K562 (cell line): ENCODE measurements at regions not wholly inside any gene's neighbourhood (a gene's known extent, or its start where the extent isn't known, plus 50 kb on each side); places are given as distances from the start of the nearest gene placed in this dataset.

Experiments
- ATAC-seq: fragments of 200-7000 bp; cut with Tn5 transposase; 3 replicates; pipeline ENCODE4 v1.9.1; 2020; ENCODE audit warnings: moderate library complexity
- BruUV-seq: library from RNA; stranded (reverse); fragments of 400-500 nt; replicated peaks from 2 replicates; lab custom pipeline; 2021; lab: Mats Ljungman, UMichigan
- CTCF ChIA-PET: fragments of 300-600 bp; formaldehyde crosslinking; extraction: SDS; loops from one replicate; lab custom pipeline; 2021; ENCODE audit warnings: low intra/inter-chr PET ratio; lab: Yijun Ruan, JAX
- POLR2A ChIA-PET: fragments of 300-600, 350-650 bp; sonication (Branson Sonifier 250); formaldehyde crosslinking; extraction: SDS; loops from one replicate; lab custom pipeline; 2021; ENCODE audit warnings: antibody characterized with exemption, inconsistent platforms; lab: Yijun Ruan, JAX
- DNase-seq, 4 experiments: peaks; one replicate each; pipeline versions ENCODE4 v3.0.0 to v3.0.0-alpha.2; 2011 to 2018; ENCODE audit warnings: low spot score in 3 of 4, mixed read lengths in 3 of 4; ENCODE audit errors: extremely low read depth in 1 of 4
- FAIRE-seq: peaks from 2 replicates; lab custom pipeline; 2011; peaks lifted over from hg19 to GRCh38; lab: Jason Lieb, UNC
- H2AFZ ChIP-seq: 2 replicates; pipeline ENCODE4 v1.6.0; 2011; ENCODE audit warnings: low read depth, low read length, control low read depth, inconsistent platforms
- H3K27ac ChIP-seq: fragments of 200-600 bp; 3 replicates; pipeline ENCODE4 v1.8.0; 2011; ENCODE audit warnings: low read depth, mild to moderate bottlenecking, control low read depth, inconsistent platforms, low read length, moderate library complexity, mixed read lengths; ENCODE audit errors: extremely low read depth
- H3K27me3 ChIP-seq, 2 experiments: fragments of 300-600 bp in 1 of 2; 2 replicates in 1 of 2; 3 replicates in 1 of 2; pipeline versions ENCODE4 v1.6.0 to v1.8.0; 2011; ENCODE audit warnings: inconsistent platforms in 2 of 2, low read length in 2 of 2, mild to moderate bottlenecking in 1 of 2, mixed read lengths in 1 of 2, moderate library complexity in 1 of 2; ENCODE audit not compliant: control insufficient read depth in 2 of 2, insufficient read depth in 2 of 2
- H3K36me3 ChIP-seq: fragments of 300-600 bp; 3 replicates; pipeline ENCODE4 v1.8.0; 2011; ENCODE audit warnings: mild to moderate bottlenecking, low read length, inconsistent platforms; ENCODE audit not compliant: control insufficient read depth, insufficient read depth
- H3K4me1 ChIP-seq, 2 experiments: fragments of 200-600 bp in 1 of 2; replicated peaks in 1 of 2; 2 replicates in 1 of 2; 3 replicates in 1 of 2; pipeline versions ENCODE4 v1.5.1 to v1.8.0; 2011; ENCODE audit warnings: inconsistent platforms in 2 of 2, low read length in 2 of 2, mild to moderate bottlenecking in 1 of 2, mixed read lengths in 1 of 2, moderate library complexity in 1 of 2; ENCODE audit not compliant: control insufficient read depth in 2 of 2, insufficient read depth in 2 of 2
- H3K4me2 ChIP-seq: 2 replicates; pipeline ENCODE4 v1.6.1; 2011; ENCODE audit warnings: low read length, control low read depth, inconsistent platforms, mixed read lengths; ENCODE audit not compliant: insufficient read depth
- H3K4me3 ChIP-seq: fragments of 200-600 bp; sonication (generic), shearing (Covaris generic); 2 replicates; pipeline ENCODE4 v1.5.1; 2016; ENCODE audit warnings: control low read depth, inconsistent platforms
- H3K79me2 ChIP-seq: fragments of 200-600 bp; 3 replicates; pipeline ENCODE4 v1.8.0; 2011; ENCODE audit warnings: low read length, inconsistent platforms; ENCODE audit not compliant: control insufficient read depth, insufficient read depth
- H3K9ac ChIP-seq, 2 experiments: 2 replicates each; pipeline versions ENCODE4 v1.6.0 to v1.6.1; 2011; ENCODE audit warnings: low read depth in 2 of 2, low read length in 2 of 2, control low read depth in 1 of 2, inconsistent platforms in 1 of 2, mild to moderate bottlenecking in 1 of 2, mixed read lengths in 1 of 2; ENCODE audit not compliant: insufficient read depth in 1 of 2
- H3K9me1 ChIP-seq: one replicate; pipeline ENCODE4 v1.6.0; 2011; ENCODE audit warnings: inconsistent platforms, mild to moderate bottlenecking, low read length, moderate library complexity; ENCODE audit not compliant: control insufficient read depth, insufficient read depth
- H3K9me3 ChIP-seq: replicated peaks from 2 replicates; pipeline ENCODE4 v1.5.1; 2011; ENCODE audit warnings: low read depth, low read length, inconsistent platforms; ENCODE audit not compliant: control insufficient read depth, insufficient read depth
- H4K20me1 ChIP-seq: replicated peaks from 2 replicates; pipeline ENCODE4 v1.6.1; 2011; ENCODE audit warnings: low read length, inconsistent platforms, mixed read lengths; ENCODE audit not compliant: control insufficient read depth, insufficient read depth
- ADNP ChIP-seq: fragments of 200-800 bp; sonication (Bioruptor generic); IDR thresholded peaks from 2 replicates; pipeline ENCODE4 v1.6.1; 2016; ENCODE audit warnings: missing genetic modification characterization, missing compliant biosample characterization
- ATF4 ChIP-seq: fragments of 450-650 bp; formaldehyde crosslinking; IDR thresholded peaks from 2 replicates; pipeline ENCODE4 v1.4.0; 2022; ENCODE audit warnings: mild to moderate bottlenecking, moderate library complexity
- CEBPG ChIP-seq, 3 experiments: fragments of 200-800 bp in 1 of 3; sonication (Bioruptor generic) in 1 of 3; sonication (generic) in 1 of 3; formaldehyde crosslinking in 1 of 3; IDR thresholded peaks in 2 of 3; conservative IDR thresholded peaks in 1 of 3; 2 replicates each; pipeline versions ENCODE4 v1.6.1 to v1.8.0; 2016 to 2022; ENCODE audit warnings: missing compliant biosample characterization in 2 of 3, missing genetic modification characterization in 2 of 3, mild to moderate bottlenecking in 1 of 3, missing genetic modification reagents in 1 of 3
- DMBX1 ChIP-seq: fragments of 250-450 bp; sonication (Bioruptor Pico); IDR thresholded peaks from 2 replicates; pipeline ENCODE4 v1.8.0; 2022; ENCODE audit warnings: inconsistent platforms, mild to moderate bottlenecking, moderate library complexity, borderline replicate concordance
- HCFC1 ChIP-seq: IDR thresholded peaks from 2 replicates; pipeline ENCODE4 v1.6.1; 2012; ENCODE audit warnings: low read depth, low read length, improper control_type of control experiment
- NR3C1 ChIP-seq: sonication (generic); formaldehyde crosslinking; IDR thresholded peaks from 2 replicates; pipeline ENCODE4 v1.8.1; 2022; ENCODE audit warnings: missing genetic modification reagents
- PYGO2 ChIP-seq: fragments of 450-650 bp; IDR thresholded peaks from 2 replicates; pipeline ENCODE4 v1.6.1; 2016; ENCODE audit warnings: mild to moderate bottlenecking, missing genetic modification characterization, moderate library complexity, missing compliant biosample characterization
- SIRT6 ChIP-seq: IDR thresholded peaks from one replicate; pipeline ENCODE4 v1.6.1; 2012; ENCODE audit warnings: low read depth, mild to moderate bottlenecking, control low read depth, inconsistent platforms, low read length, moderate library complexity
- SMAD3 ChIP-seq: fragments of 450-650 bp; formaldehyde crosslinking; conservative IDR thresholded peaks from 2 replicates; pipeline ENCODE4 v1.4.0; 2020; ENCODE audit warnings: mild to moderate bottlenecking
- SMARCA5 ChIP-seq: fragments of 450-650 bp; IDR thresholded peaks from 2 replicates; pipeline ENCODE4 v1.6.1; 2016
- ZNF146 ChIP-seq: IDR thresholded peaks from one replicate; pipeline ENCODE4 v1.6.1; 2018; ENCODE audit warnings: missing compliant biosample characterization; ENCODE audit not compliant: unreplicated experiment
- ZNF324 ChIP-seq: fragments of 250-450 bp; sonication (Bioruptor Pico); IDR thresholded peaks from 2 replicates; pipeline ENCODE4 v1.4.0; 2020; ENCODE audit warnings: mild to moderate bottlenecking
- ZNF586 ChIP-seq: fragments of 450-650 bp; formaldehyde crosslinking; conservative IDR thresholded peaks from 2 replicates; pipeline ENCODE4 v1.4.0; 2020; ENCODE audit warnings: mild to moderate bottlenecking, moderate library complexity
- ZNF76 ChIP-seq: fragments of 250-450 bp; sonication (Bioruptor Pico); IDR thresholded peaks from 2 replicates; pipeline ENCODE4 v1.4.0; 2020; ENCODE audit warnings: mild to moderate bottlenecking, moderate library complexity, borderline replicate concordance
- ZNF766 ChIP-seq: fragments of 200-800 bp; sonication (Bioruptor generic); conservative IDR thresholded peaks from 2 replicates; pipeline ENCODE4 v1.6.1; 2016; ENCODE audit warnings: missing genetic modification characterization, missing compliant biosample characterization
- WGBS: fragments of 100-300 bp; shearing (Covaris generic); methylation state at CpG from one replicate; pipeline ENCODE4 v1.1.6; 2016; ENCODE audit warnings: low coverage, mixed read lengths; ENCODE audit not compliant: insufficient coverage; ENCODE audit errors: missing lambda C conversion rate; 5-methylcytosine and 5-hydroxymethylcytosine counted together
- in situ Hi-C: fragments of 300-500 bp; cut with MboI; formaldehyde crosslinking; loops from 4 replicates; pipeline ENCODE4 v1.15.0; 2018; ENCODE audit warnings: inconsistent platforms, mixed read lengths
- intact Hi-C: fragments of 100-400 bp; cut with micrococcal nuclease; formaldehyde crosslinking; loops from 2 replicates; pipeline ENCODE4 v1.14.2; 2022

GRCh38 chr17:27951872-27952271, 58.7 kb upstream of the LYRM9 start:
- H3K36me3 ChIP-seq, result no peaks in the 10 kb centered on the region
- intact Hi-C loops, result no loop called here
- BruUV-seq, result no TSS peak
- no peak overlapping the region for H2AFZ ChIP-seq
- in situ Hi-C loops, result no loop called here
- ChIA-PET CTCF (no interaction called here), POLR2A (no interaction called here)
- no peaks in the 10 kb centered on the region for H4K20me1 ChIP-seq
- H3K4me3 ChIP-seq, result no peak overlapping the region
- no peak for FAIRE-seq
- H3K27me3 ChIP-seq, result no peaks in the 10 kb centered on the region
- no peak for ATAC-seq
- no peak overlapping the region for H3K4me2 ChIP-seq
- no peaks in the 10 kb centered on the region for H3K9me3 ChIP-seq
- DNase-seq, result no peak
- TF ChIP-seq ZNF146 (CRISPR knock-in tag) (no peak), NR3C1 (CRISPR knock-in tag) (no peak), ADNP (tag) (no peak), SMARCA5 (no peak), ZNF766 (CRISPR knock-in tag) (no peak), ZNF586 (no peak), SMAD3 (CRISPR knock-in tag) (no peak), DMBX1 (CRISPR knock-in tag) (no peak), ATF4 (CRISPR knock-in tag) (no peak), SIRT6 (no peak), CEBPG (CRISPR knock-in tag; IDR thresholded peaks at IDR 0.05) (no peak), CEBPG (tag; conservative IDR thresholded peaks at IDR 0.05 in 1 of 2, IDR thresholded peaks at IDR 0.05 in 1 of 2) (no peak), HCFC1 (no peak), PYGO2 (tag) (no peak), ZNF76 (CRISPR knock-in tag) (no peak), ZNF324 (CRISPR knock-in tag) (no peak)
- H3K9me1 ChIP-seq, result peaks cover 2% of the 10 kb centered on the region
- H3K4me1 ChIP-seq, result peaks cover 7 to 8% of the 10 kb centered on the region in 2 experiments; a peak in 4 of 5 replicates
- peak overlapping the region in 1 of 2 experiments; percentile 24; a peak in 1 of 4 replicates for H3K9ac ChIP-seq
- 74% methylated on average over 6 of the region's 6 CpGs for WGBS
- no peak overlapping the region for H3K27ac ChIP-seq
- H3K79me2 ChIP-seq, result no peaks in the 10 kb centered on the region
